ENCODE measurements at regions not wholly inside any gene's neighbourhood (a gene's known extent, or its start where the extent isn't known, plus 50 kb on each side); places are given as distances from the start of the nearest gene placed in this dataset.

GRCh38 chr12:67922245-67922644 lies 67.0 kb upstream of the IFNG-AS1 start:
- Histone ChIP-seq H3K4me3 (no peak overlapping the region), H3K27ac (no peak overlapping the region)

GRCh38 chr12:67925077-67925476 lies 64.2 kb upstream of the IFNG-AS1 start:
- no peak overlapping the region for H3K27ac ChIP-seq
- H3K4me3 ChIP-seq = no peak overlapping the region

- Histone ChIP-seq H3K27ac (no peak overlapping the region), H3K4me3 (no peak overlapping the region)
These were observed 63.7 kb upstream of the IFNG-AS1 start for GRCh38 chr12:67925552-67925951.

GRCh38 chr12:67926063-67926462 lies 63.2 kb upstream of the IFNG-AS1 start:
- Histone ChIP-seq H3K27ac (peak overlapping the region in 1 of 21 experiments; percentile 9), H3K4me3 (no peak overlapping the region)

- Histone ChIP-seq H3K27ac (no peak overlapping the region), H3K4me3 (no peak overlapping the region)
These were observed 61.9 kb upstream of the IFNG-AS1 start for GRCh38 chr12:67927324-67927723.

- Histone ChIP-seq H3K27ac (peak overlapping the region in 1 of 21 experiments; percentile 14), H3K4me3 (no peak overlapping the region)
These were observed 61.4 kb upstream of the IFNG-AS1 start for GRCh38 chr12:67927815-67928214.

GRCh38 chr12:67928621-67929383 lies 60.4 kb upstream of the IFNG-AS1 start:
- H3K27ac ChIP-seq = no peak overlapping the region
- H3K4me3 ChIP-seq = no peak overlapping the region

GRCh38 chr12:67929384-67929772 lies 59.9 kb upstream of the IFNG-AS1 start:
- H3K27ac ChIP-seq = no peak overlapping the region

GRCh38 chr12:67937822-67938221 lies 51.4 kb upstream of the IFNG-AS1 start:
- H3K27ac ChIP-seq = no peak overlapping the region
- H3K4me3 ChIP-seq = no peak overlapping the region

More at GRCh38 chr12:67929384-67929772, 59.9 kb upstream of the IFNG-AS1 start:
- no peak overlapping the region for H3K4me3 ChIP-seq
